HG03039 (cell line): ENCODE measurements at regions not wholly inside any gene's neighbourhood (a gene's known extent, or its start where the extent isn't known, plus 50 kb on each side); places are given as distances from the start of the nearest gene placed in this dataset.

Experiments used
- ATAC-seq: cut with Tn5 transposase; IDR thresholded peaks from one replicate; pipeline ENCODE4 v1.9.1; 2021; ENCODE audit warnings: mild to moderate bottlenecking, moderate library complexity; ENCODE audit not compliant: unreplicated experiment

GRCh38 chr14:84760489-84761126 is 769.3 kb upstream of the FLRT2 start:
- no peak for ATAC-seq

GRCh38 chr14:84767434-84767833 is 762.5 kb upstream of the FLRT2 start:
- no peak for ATAC-seq

- ATAC-seq: no peak
Measured at GRCh38 chr14:84770030-84770429, 759.9 kb upstream of the FLRT2 start.

- no peak for ATAC-seq
Measured at GRCh38 chr14:84777356-84777755, 752.6 kb upstream of the FLRT2 start.

- no peak for ATAC-seq
Measured at GRCh38 chr14:84782902-84783301, 747.0 kb upstream of the FLRT2 start.

- ATAC-seq: no peak
Measured at GRCh38 chr14:84783511-84783910, 746.4 kb upstream of the FLRT2 start.

- ATAC-seq: no peak
Measured at GRCh38 chr14:84785996-84786395, 743.9 kb upstream of the FLRT2 start.

- ATAC-seq: no peak
Measured at GRCh38 chr14:84789012-84789411, 740.9 kb upstream of the FLRT2 start.

- no peak for ATAC-seq
Measured at GRCh38 chr14:84792722-84793410, 737.1 kb upstream of the FLRT2 start.

- no peak for ATAC-seq
Measured at GRCh38 chr14:84797326-84797725, 732.6 kb upstream of the FLRT2 start.

GRCh38 chr14:84804468-84804867 is 725.5 kb upstream of the FLRT2 start:
- no peak for ATAC-seq

- no peak for ATAC-seq
Measured at GRCh38 chr14:84804895-84805294, 725.0 kb upstream of the FLRT2 start.

- no peak for ATAC-seq
Measured at GRCh38 chr14:84806181-84806580, 723.8 kb upstream of the FLRT2 start.

GRCh38 chr14:84806622-84807021 is 723.3 kb upstream of the FLRT2 start:
- ATAC-seq: no peak

- ATAC-seq: no peak
Measured at GRCh38 chr14:84807673-84808072, 722.3 kb upstream of the FLRT2 start.

GRCh38 chr14:84809158-84809557 is 720.8 kb upstream of the FLRT2 start:
- ATAC-seq: no peak

- ATAC-seq: no peak
Measured at GRCh38 chr14:84814391-84814790, 715.6 kb upstream of the FLRT2 start.

- ATAC-seq: no peak
Measured at GRCh38 chr14:84819528-84819927, 710.4 kb upstream of the FLRT2 start.

GRCh38 chr14:84825481-84826251 is 704.3 kb upstream of the FLRT2 start:
- no peak for ATAC-seq

- no peak for ATAC-seq
Measured at GRCh38 chr14:84826294-84826693, 703.6 kb upstream of the FLRT2 start.

- no peak for ATAC-seq
Measured at GRCh38 chr14:84850595-84850994, 679.3 kb upstream of the FLRT2 start.
